ENCODE measurements at regions not wholly inside any gene's neighbourhood (a gene's known extent, or its start where the extent isn't known, plus 50 kb on each side); places are given as distances from the start of the nearest gene placed in this dataset.

DNA sequence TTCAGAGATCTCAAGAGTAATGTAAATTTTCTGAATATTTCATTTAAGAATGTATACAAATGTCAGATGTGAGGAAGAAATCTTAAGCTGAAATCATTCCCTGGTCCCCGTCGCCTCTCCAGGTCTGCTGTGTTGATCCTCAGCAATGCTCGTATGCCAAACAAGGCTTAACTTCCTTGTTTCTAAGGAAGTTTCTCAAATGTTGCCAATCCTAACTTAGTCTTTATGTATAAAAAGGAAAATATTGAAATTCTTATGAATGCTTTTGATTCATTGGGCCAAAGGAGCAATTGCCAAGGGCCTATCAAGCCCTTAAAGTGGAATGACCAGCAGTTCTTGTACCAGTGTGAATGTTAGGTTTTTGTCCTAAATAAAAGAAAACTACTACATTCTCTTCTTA, 507.7 kb upstream of the SEMA6D start:
- H3K36me3 ChIP-seq (ENCODE audit: control insufficient read depth, insufficient read depth, low read length), result no peaks in the 10 kb centered on the region
- H3K4me1 ChIP-seq (ENCODE audit: control insufficient read depth, insufficient read depth, low read length), result peaks cover 5% of the 10 kb centered on the region
- no peak for DNase-seq (ENCODE audit: low read depth in 4 of 6, low spot score in 6 of 6)
- H3K27ac ChIP-seq (ENCODE audit: low read depth, low read length), result no peak overlapping the region
- H3K4me3 ChIP-seq (ENCODE audit: low read depth, low read length), result no peak overlapping the region
- WGBS (ENCODE audit: insufficient coverage), result no CpG with 5 or more reads among the region's 3 CpGs
- no peaks in the 10 kb centered on the region for H3K27me3 ChIP-seq (ENCODE audit: control insufficient read depth, insufficient read depth, low read length)
- no peaks in the 10 kb centered on the region for H3K9me3 ChIP-seq (ENCODE audit: control insufficient read depth, insufficient read depth, low read length)

DNA sequence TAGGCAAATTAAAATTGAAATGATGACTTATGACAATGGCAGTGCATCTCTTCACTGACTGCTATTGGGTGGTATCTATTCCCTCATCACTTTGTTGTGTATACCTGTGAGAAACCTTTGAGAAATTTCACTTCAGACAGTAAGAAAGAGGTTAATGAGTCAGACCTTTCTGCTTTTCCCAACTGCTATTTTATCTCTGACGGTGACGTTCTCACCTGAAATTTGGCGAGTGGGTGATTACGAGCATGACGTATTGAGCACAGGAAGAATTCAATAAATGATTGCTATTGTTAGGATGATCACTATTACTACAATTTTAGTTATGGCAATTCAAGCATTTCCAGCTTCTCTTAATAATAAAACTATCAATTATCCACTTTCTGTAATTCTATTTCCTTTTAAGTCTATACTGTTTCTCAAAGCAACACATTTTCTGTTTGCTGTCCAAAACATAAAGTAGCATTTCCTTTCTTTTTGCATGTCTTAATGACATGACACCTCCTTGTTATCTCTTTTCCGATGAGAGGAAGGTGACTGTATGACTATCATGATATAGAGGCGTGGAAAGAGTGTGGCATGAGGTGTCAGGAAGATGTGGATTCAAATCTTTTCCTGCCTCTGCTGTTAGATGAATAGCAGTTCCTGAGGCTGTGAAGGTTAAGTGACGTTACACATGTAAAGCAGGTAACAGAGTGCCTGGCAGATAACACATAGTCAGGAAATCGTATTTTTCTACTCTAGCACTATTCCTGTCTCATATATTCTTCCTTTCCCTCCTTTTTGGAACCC, 504.9 kb upstream of the SEMA6D start:
- Histone ChIP-seq H3K4me3 (ENCODE audit: low read depth, low read length) (no peak overlapping the region), H3K27ac (ENCODE audit: low read depth, low read length) (no peak overlapping the region), H3K36me3 (ENCODE audit: control insufficient read depth, insufficient read depth, low read length) (no peaks in the 10 kb centered on the region), H3K4me1 (ENCODE audit: control insufficient read depth, insufficient read depth, low read length) (no peaks in the 10 kb centered on the region), H3K27me3 (ENCODE audit: control insufficient read depth, insufficient read depth, low read length) (no peaks in the 10 kb centered on the region), H3K9me3 (ENCODE audit: control insufficient read depth, insufficient read depth, low read length) (no peaks in the 10 kb centered on the region)
- DNase-seq (ENCODE audit: low read depth in 4 of 6, low spot score in 6 of 6), result no peak
- WGBS (ENCODE audit: insufficient coverage), result 89% methylated on average over 3 of the region's 9 CpGs

DNA sequence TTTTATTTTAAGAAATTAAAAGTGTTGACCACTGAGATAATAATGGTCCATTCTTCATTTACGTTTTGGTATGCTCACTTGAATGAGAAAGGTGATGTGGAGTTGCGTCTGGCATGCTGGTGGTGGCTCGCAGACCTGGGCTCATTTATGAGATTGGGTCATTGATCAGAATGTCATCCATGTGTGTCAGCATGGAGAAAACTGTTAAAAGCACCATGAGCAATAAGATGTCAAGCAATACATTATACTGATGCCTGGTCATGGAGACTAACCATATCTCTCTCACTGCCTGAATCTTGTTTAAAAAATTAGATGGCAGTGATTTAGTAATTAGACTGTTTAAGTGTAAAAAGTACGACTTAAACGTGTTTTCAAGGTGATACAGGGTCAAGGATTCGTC, 503.4 kb upstream of the SEMA6D start:
- no peak overlapping the region for H3K27ac ChIP-seq (ENCODE audit: low read depth, low read length)
- H3K36me3 ChIP-seq (ENCODE audit: control insufficient read depth, insufficient read depth, low read length), result no peaks in the 10 kb centered on the region
- 89% methylated on average over 6 of the region's 6 CpGs for WGBS (ENCODE audit: insufficient coverage)
- no peaks in the 10 kb centered on the region for H3K4me1 ChIP-seq (ENCODE audit: control insufficient read depth, insufficient read depth, low read length)
- no peak overlapping the region for H3K4me3 ChIP-seq (ENCODE audit: low read depth, low read length)
- no peaks in the 10 kb centered on the region for H3K9me3 ChIP-seq (ENCODE audit: control insufficient read depth, insufficient read depth, low read length)
- no peak for DNase-seq (ENCODE audit: low read depth in 4 of 6, low spot score in 6 of 6)
- H3K27me3 ChIP-seq (ENCODE audit: control insufficient read depth, insufficient read depth, low read length), result no peaks in the 10 kb centered on the region

DNA sequence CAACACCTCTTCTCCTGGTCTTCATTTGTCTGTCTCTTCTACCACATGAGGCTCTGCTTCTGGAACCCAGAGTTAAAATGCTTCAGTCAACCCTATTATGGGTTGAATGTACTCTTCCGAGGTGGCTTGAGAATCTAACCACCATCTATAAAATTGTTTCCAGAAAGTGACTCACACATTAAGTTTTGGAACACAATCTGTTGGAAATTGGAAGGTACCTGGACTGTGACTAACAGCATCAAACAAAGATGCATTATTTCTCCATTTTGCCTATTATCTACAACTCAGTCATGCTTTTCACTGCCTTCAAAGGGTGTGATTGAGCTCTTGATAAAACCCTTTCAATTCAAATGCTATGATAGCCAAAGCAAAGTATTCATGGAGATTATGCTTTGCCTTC, 499.0 kb upstream of the SEMA6D start:
- whole genome bisulfite sequencing (ENCODE audit: insufficient coverage), result no CpG with 5 or more reads among the region's 1 CpG
- Histone ChIP-seq H3K9me3 (ENCODE audit: control insufficient read depth, insufficient read depth, low read length) (no peaks in the 10 kb centered on the region), H3K27me3 (ENCODE audit: control insufficient read depth, insufficient read depth, low read length) (no peaks in the 10 kb centered on the region), H3K4me3 (ENCODE audit: low read depth, low read length) (no peak overlapping the region), H3K27ac (ENCODE audit: low read depth, low read length) (no peak overlapping the region), H3K36me3 (ENCODE audit: control insufficient read depth, insufficient read depth, low read length) (no peaks in the 10 kb centered on the region), H3K4me1 (ENCODE audit: control insufficient read depth, insufficient read depth, low read length) (no peaks in the 10 kb centered on the region)
- no peak for DNase-seq (ENCODE audit: low read depth in 4 of 6, low spot score in 6 of 6)

DNA sequence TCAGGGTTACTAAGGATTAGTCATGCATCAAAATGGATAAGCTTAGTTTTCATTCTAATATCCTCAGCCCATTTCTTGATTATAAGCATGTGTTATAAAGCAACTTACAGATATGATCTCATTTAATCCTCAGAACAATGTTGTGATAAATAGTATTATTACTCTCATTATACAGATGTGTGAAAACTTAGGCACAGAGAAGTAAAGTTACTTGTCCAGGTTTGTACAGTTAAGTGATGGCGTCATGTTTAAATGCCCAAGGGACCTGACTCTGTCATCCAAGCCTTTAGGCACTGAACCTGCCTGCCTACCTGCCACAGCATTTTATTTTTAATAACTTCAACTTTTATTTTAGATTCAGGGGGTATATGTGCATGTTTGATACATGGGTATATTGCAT, 472.9 kb upstream of the SEMA6D start:
- Histone ChIP-seq H3K4me1 (ENCODE audit: control insufficient read depth, insufficient read depth, low read length) (no peaks in the 10 kb centered on the region), H3K4me3 (ENCODE audit: low read depth, low read length) (no peak overlapping the region), H3K27ac (ENCODE audit: low read depth, low read length) (no peak overlapping the region), H3K36me3 (ENCODE audit: control insufficient read depth, insufficient read depth, low read length) (no peaks in the 10 kb centered on the region), H3K9me3 (ENCODE audit: control insufficient read depth, insufficient read depth, low read length) (no peaks in the 10 kb centered on the region), H3K27me3 (ENCODE audit: control insufficient read depth, insufficient read depth, low read length) (no peaks in the 10 kb centered on the region)
- WGBS (ENCODE audit: insufficient coverage), result no CpG with 5 or more reads among the region's 1 CpG
- DNase-seq (ENCODE audit: low read depth in 4 of 6, low spot score in 6 of 6), result no peak

DNA sequence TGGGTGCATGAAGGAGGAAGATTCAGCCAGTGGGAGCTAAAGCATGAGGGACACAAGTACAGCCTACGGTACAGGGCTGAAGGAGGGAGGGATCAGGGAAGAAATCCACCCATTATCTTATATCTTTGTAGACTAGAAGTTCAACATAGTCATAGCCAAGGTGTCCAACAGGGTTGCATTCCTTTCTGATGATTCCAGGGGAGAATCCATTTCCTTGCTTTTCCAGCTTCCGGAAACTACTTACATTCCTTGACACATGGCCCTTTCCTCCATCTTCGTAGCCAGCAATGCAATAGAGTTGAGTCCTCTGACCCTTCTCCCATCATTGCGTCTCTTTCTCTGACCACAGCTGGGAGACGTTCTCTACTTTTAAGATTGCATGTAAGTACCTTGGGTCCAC, 471.0 kb upstream of the SEMA6D start:
- H3K36me3 ChIP-seq (ENCODE audit: control insufficient read depth, insufficient read depth, low read length), result no peaks in the 10 kb centered on the region
- no peaks in the 10 kb centered on the region for H3K4me1 ChIP-seq (ENCODE audit: control insufficient read depth, insufficient read depth, low read length)
- H3K27ac ChIP-seq (ENCODE audit: low read depth, low read length), result no peak overlapping the region
- no peak for DNase-seq (ENCODE audit: low read depth in 4 of 6, low spot score in 6 of 6)
- no peak overlapping the region for H3K4me3 ChIP-seq (ENCODE audit: low read depth, low read length)
- 87% methylated on average over 4 of the region's 5 CpGs for WGBS (ENCODE audit: insufficient coverage)
- no peaks in the 10 kb centered on the region for H3K27me3 ChIP-seq (ENCODE audit: control insufficient read depth, insufficient read depth, low read length)
- H3K9me3 ChIP-seq (ENCODE audit: control insufficient read depth, insufficient read depth, low read length), result no peaks in the 10 kb centered on the region

DNA sequence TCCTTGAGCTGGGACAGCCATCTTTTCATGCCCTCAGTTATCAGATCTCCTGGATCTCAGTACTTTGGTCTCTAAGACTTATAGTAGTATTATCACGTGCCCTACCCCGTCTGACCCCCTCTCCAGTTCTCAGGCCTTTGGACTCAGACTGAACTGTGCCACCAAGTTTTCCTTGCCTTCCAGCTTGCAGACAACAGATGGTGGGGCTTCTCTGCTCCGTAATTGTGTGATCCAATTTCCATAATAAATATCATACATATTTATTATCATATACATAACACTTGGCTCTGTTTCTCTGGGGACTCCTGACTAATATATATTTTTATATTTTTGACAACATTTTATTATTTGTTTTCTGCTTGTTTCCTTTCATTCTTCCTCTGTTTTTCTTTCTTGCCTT, 458.8 kb upstream of the SEMA6D start:
- H3K4me3 ChIP-seq (ENCODE audit: low read depth, low read length), result no peak overlapping the region
- peak in 1 of 6 donors; percentile 50 for DNase-seq (ENCODE audit: low read depth in 4 of 6, low spot score in 6 of 6)

DNA sequence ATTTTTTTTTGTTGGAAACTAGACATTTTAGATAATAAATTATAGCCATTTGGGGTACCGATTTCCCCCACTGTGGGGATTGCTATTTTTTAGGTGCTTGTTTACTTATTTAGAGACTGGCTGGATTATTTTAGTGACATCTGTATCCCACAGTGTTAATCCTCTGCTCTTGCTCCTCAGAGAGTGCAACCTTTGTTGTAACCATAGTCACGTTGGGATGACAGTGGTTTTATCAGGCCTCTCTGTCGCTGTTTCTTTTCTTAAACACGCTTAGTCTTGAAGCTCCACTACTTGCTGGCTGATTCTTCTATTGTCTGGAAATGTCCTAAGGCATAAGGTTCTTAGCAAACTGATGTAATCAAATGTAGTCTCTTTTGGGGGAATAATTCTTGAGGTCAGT, 451.6 kb upstream of the SEMA6D start:
- Histone ChIP-seq H3K4me3 (ENCODE audit: low read depth, low read length) (no peak overlapping the region), H3K4me1 (ENCODE audit: control insufficient read depth, insufficient read depth, low read length) (no peaks in the 10 kb centered on the region), H3K27ac (ENCODE audit: low read depth, low read length) (no peak overlapping the region), H3K9me3 (ENCODE audit: control insufficient read depth, insufficient read depth, low read length) (peaks cover 2% of the 10 kb centered on the region), H3K27me3 (ENCODE audit: control insufficient read depth, insufficient read depth, low read length) (no peaks in the 10 kb centered on the region), H3K36me3 (ENCODE audit: control insufficient read depth, insufficient read depth, low read length) (no peaks in the 10 kb centered on the region)
- DNase-seq (ENCODE audit: low read depth in 4 of 6, low spot score in 6 of 6), result no peak
- WGBS (ENCODE audit: insufficient coverage), result no CpG with 5 or more reads among the region's 4 CpGs

More for the DNA sequence above, 458.8 kb upstream of the SEMA6D start:
- Histone ChIP-seq H3K36me3 (ENCODE audit: control insufficient read depth, insufficient read depth, low read length) (no peaks in the 10 kb centered on the region), H3K9me3 (ENCODE audit: control insufficient read depth, insufficient read depth, low read length) (peaks cover 7% of the 10 kb centered on the region), H3K27me3 (ENCODE audit: control insufficient read depth, insufficient read depth, low read length) (no peaks in the 10 kb centered on the region), H3K4me1 (ENCODE audit: control insufficient read depth, insufficient read depth, low read length) (no peaks in the 10 kb centered on the region), H3K27ac (ENCODE audit: low read depth, low read length) (no peak overlapping the region)
- 100% methylated on average over 1 of the region's 3 CpGs for WGBS (ENCODE audit: insufficient coverage)

DNA sequence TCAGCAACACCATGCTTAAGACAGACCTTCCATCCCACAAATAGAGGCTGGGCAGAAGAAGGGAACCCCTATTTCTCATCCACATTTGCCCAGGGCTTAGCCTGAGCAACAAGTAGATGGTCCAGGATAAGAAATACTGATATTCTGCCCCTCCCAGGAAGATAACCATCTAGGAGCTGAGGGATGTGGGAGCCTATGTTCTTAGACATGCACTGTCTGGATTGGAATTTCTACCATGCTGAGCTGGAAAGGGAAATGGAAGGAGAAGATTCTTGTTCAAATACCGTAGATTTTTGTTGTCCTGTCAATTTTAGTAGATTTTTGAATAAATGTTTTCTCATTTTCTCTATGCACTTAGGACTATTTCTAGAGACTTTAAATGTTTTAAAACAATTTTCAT, 450.7 kb upstream of the SEMA6D start:
- Histone ChIP-seq H3K4me3 (ENCODE audit: low read depth, low read length) (no peak overlapping the region), H3K27me3 (ENCODE audit: control insufficient read depth, insufficient read depth, low read length) (no peaks in the 10 kb centered on the region), H3K9me3 (ENCODE audit: control insufficient read depth, insufficient read depth, low read length) (peaks cover 2% of the 10 kb centered on the region), H3K27ac (ENCODE audit: low read depth, low read length) (no peak overlapping the region), H3K4me1 (ENCODE audit: control insufficient read depth, insufficient read depth, low read length) (no peaks in the 10 kb centered on the region), H3K36me3 (ENCODE audit: control insufficient read depth, insufficient read depth, low read length) (no peaks in the 10 kb centered on the region)
- no CpG with 5 or more reads among the region's 1 CpG for WGBS (ENCODE audit: insufficient coverage)
- DNase-seq (ENCODE audit: low read depth in 4 of 6, low spot score in 6 of 6), result no peak

DNA sequence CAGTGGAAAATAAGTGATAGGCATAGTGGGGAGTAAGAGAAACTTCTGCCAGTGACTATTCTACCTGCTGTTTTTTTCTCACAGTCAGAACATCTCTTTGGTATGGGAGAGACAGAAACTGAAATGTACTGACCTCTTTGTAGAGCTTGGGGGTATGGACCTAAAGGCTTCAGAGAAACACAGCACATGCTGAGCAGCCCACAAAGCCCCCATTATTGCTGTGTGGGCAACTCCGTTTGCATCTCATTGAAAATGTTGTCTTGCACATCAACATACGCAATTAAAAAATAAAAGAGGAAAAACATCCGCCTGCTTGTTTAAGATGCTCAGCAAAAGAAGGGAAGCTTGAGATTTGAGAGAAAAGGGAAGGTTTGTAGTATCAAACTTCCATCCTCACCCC, 443.4 kb upstream of the SEMA6D start:
- DNase-seq (ENCODE audit: low read depth in 4 of 6, low spot score in 6 of 6), result peak in 3 of 6 donors; percentile 33 to 74 (median 64)
- no peaks in the 10 kb centered on the region for H3K27me3 ChIP-seq (ENCODE audit: control insufficient read depth, insufficient read depth, low read length)
- peak overlapping the region; percentile 9 for H3K4me3 ChIP-seq (ENCODE audit: low read depth, low read length)
- H3K36me3 ChIP-seq (ENCODE audit: control insufficient read depth, insufficient read depth, low read length), result no peaks in the 10 kb centered on the region
- peaks cover 11% of the 10 kb centered on the region for H3K9me3 ChIP-seq (ENCODE audit: control insufficient read depth, insufficient read depth, low read length)
- H3K4me1 ChIP-seq (ENCODE audit: control insufficient read depth, insufficient read depth, low read length), result no peaks in the 10 kb centered on the region
- H3K27ac ChIP-seq (ENCODE audit: low read depth, low read length), result peak overlapping the region; percentile 71
- WGBS (ENCODE audit: insufficient coverage), result no CpG with 5 or more reads among the region's 3 CpGs

Data from spinal cord (tissue), 9 donors.